Neural cell (in vitro differentiated cells): ENCODE measurements at regions not wholly inside any gene's neighbourhood (a gene's known extent, or its start where the extent isn't known, plus 50 kb on each side); places are given as distances from the start of the nearest gene placed in this dataset.
"Not testable (repeated sequence)": the region's sequence is repeated elsewhere in the genome, so short reads cannot be mapped to it uniquely, and the experiment has no call there.

Experiments
- EZH2 ChIP-seq: fragments of 200-600, 300-800 bp; shearing (Covaris generic), sonication (generic); IDR thresholded peaks from 2 replicates; pipeline ENCODE4 v1.6.1; 2014; ENCODE audit warnings: antibody characterized with exemption, low read length, borderline replicate concordance, mild to moderate bottlenecking; ENCODE audit not compliant: insufficient read depth, poor library complexity, severe bottlenecking
- TF ChIP-seq, protein P1 (sequence below): fragments of 450-650 bp; IDR thresholded peaks from 2 replicates; pipeline ENCODE4 v1.5.1; 2014; ENCODE audit warnings: antibody characterized with exemption, mild to moderate bottlenecking, moderate library complexity; ENCODE audit not compliant: poor library complexity, severe bottlenecking
- TF ChIP-seq, protein P2 (sequence below): IDR thresholded peaks from 2 replicates; pipeline ENCODE4 v1.6.1; 2012; ENCODE audit warnings: borderline replicate concordance

DNA sequence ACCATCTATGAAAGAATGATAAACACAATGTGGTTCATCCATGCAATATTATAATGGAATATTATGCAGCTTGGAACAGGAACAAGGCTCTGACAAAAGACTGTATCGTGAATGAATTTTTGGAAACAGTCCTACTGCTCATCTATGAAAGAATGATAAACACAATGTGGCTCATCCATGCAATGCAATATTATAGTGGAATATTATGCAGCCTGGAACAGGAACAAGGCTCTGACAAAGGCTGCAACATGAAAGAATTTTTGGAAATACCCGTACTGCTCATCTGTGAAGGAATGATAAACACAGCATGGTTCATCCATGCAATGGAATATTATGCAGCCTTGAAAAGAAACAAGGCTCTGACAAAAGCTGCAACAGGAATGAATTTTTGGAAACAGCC, 158.8 kb downstream of the CRLF2 start:
- TF ChIP-seq EZH2, result not testable (repeated sequence)
- TF ChIP-seq, protein P1, sequence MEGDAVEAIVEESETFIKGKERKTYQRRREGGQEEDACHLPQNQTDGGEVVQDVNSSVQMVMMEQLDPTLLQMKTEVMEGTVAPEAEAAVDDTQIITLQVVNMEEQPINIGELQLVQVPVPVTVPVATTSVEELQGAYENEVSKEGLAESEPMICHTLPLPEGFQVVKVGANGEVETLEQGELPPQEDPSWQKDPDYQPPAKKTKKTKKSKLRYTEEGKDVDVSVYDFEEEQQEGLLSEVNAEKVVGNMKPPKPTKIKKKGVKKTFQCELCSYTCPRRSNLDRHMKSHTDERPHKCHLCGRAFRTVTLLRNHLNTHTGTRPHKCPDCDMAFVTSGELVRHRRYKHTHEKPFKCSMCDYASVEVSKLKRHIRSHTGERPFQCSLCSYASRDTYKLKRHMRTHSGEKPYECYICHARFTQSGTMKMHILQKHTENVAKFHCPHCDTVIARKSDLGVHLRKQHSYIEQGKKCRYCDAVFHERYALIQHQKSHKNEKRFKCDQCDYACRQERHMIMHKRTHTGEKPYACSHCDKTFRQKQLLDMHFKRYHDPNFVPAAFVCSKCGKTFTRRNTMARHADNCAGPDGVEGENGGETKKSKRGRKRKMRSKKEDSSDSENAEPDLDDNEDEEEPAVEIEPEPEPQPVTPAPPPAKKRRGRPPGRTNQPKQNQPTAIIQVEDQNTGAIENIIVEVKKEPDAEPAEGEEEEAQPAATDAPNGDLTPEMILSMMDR, result not testable (repeated sequence)
- TF ChIP-seq, protein P2, sequence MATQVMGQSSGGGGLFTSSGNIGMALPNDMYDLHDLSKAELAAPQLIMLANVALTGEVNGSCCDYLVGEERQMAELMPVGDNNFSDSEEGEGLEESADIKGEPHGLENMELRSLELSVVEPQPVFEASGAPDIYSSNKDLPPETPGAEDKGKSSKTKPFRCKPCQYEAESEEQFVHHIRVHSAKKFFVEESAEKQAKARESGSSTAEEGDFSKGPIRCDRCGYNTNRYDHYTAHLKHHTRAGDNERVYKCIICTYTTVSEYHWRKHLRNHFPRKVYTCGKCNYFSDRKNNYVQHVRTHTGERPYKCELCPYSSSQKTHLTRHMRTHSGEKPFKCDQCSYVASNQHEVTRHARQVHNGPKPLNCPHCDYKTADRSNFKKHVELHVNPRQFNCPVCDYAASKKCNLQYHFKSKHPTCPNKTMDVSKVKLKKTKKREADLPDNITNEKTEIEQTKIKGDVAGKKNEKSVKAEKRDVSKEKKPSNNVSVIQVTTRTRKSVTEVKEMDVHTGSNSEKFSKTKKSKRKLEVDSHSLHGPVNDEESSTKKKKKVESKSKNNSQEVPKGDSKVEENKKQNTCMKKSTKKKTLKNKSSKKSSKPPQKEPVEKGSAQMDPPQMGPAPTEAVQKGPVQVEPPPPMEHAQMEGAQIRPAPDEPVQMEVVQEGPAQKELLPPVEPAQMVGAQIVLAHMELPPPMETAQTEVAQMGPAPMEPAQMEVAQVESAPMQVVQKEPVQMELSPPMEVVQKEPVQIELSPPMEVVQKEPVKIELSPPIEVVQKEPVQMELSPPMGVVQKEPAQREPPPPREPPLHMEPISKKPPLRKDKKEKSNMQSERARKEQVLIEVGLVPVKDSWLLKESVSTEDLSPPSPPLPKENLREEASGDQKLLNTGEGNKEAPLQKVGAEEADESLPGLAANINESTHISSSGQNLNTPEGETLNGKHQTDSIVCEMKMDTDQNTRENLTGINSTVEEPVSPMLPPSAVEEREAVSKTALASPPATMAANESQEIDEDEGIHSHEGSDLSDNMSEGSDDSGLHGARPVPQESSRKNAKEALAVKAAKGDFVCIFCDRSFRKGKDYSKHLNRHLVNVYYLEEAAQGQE, result not testable (repeated sequence)
